ENCODE measurements at regions not wholly inside any gene's neighbourhood (a gene's known extent, or its start where the extent isn't known, plus 50 kb on each side); places are given as distances from the start of the nearest gene placed in this dataset.

GRCh38 chr14:21997300-21997699 is 323.7 kb upstream of the OR4E1 start:
- intact Hi-C loops (cut with micrococcal nuclease; ENCODE audit: unreplicated experiment): loop anchor here (10.0 kb wide), 1 partner anchor 88 kb away; no protein-coding TSS in a partner anchor
- CTCF ChIA-PET: interaction anchor here (0.6 kb wide), 1 partner anchor 25 kb away, joined by 3 read pairs; no protein-coding TSS in a partner anchor
- Histone ChIP-seq H3K4me1 (replicated peaks; ENCODE audit: insufficient read depth) (no peaks in the 10 kb centered on the region), H3K4me3 (no peak overlapping the region), H3K27ac (no peak overlapping the region), H3K9me3 (ENCODE audit: insufficient read depth, low read depth) (no peaks in the 10 kb centered on the region), H3K79me2 (ENCODE audit: low read depth) (no peaks in the 10 kb centered on the region), H3F3A (ENCODE audit: insufficient read depth, low read depth) (no peaks in the 10 kb centered on the region), H3K9me2 (ENCODE audit: insufficient read depth) (no peaks in the 10 kb centered on the region; the same call in 1 of the 2 replicates), H2AFZ (no peak overlapping the region; the same call in 1 of the 2 replicates), H3K4me2 (no peak overlapping the region), H4K20me1 (ENCODE audit: insufficient read depth) (no peaks in the 10 kb centered on the region), H3K27me3 (ENCODE audit: insufficient read depth, low read depth) (no peaks in the 10 kb centered on the region), H3K36me3 (ENCODE audit: low read depth) (no peaks in the 10 kb centered on the region)
- BruUV-seq (replicated peaks): no TSS peak
- TF ChIP-seq CTCF (conservative IDR thresholded peaks at IDR 0.05): no peak; the same call in 1 of the 2 replicates
- TF ChIP-seq EZH2 (IDR thresholded peaks at IDR 0.05; ENCODE audit: low read depth): no peak
- DNase-seq: no peak
- POLR2A ChIA-PET (ENCODE audit: unreplicated experiment): no interaction called here

- Histone ChIP-seq H3F3A (ENCODE audit: insufficient read depth, low read depth) (no peaks in the 10 kb centered on the region), H4K20me1 (ENCODE audit: insufficient read depth) (no peaks in the 10 kb centered on the region), H3K9me2 (ENCODE audit: insufficient read depth) (no peaks in the 10 kb centered on the region; the same call in 1 of the 2 replicates), H3K4me2 (no peak overlapping the region), H3K4me1 (replicated peaks; ENCODE audit: insufficient read depth) (no peaks in the 10 kb centered on the region), H3K79me2 (ENCODE audit: low read depth) (no peaks in the 10 kb centered on the region), H3K27me3 (ENCODE audit: insufficient read depth, low read depth) (no peaks in the 10 kb centered on the region), H3K9me3 (ENCODE audit: insufficient read depth, low read depth) (no peaks in the 10 kb centered on the region), H3K36me3 (ENCODE audit: low read depth) (no peaks in the 10 kb centered on the region), H3K4me3 (no peak overlapping the region), H2AFZ (no peak overlapping the region), H3K27ac (no peak overlapping the region)
- ChIA-PET CTCF (no interaction called here), POLR2A (ENCODE audit: unreplicated experiment) (no interaction called here)
- TF ChIP-seq EZH2 (IDR thresholded peaks at IDR 0.05; ENCODE audit: low read depth) (no peak), CTCF (conservative IDR thresholded peaks at IDR 0.05) (no peak)
- BruUV-seq (replicated peaks): no TSS peak
- intact Hi-C loops (cut with micrococcal nuclease; ENCODE audit: unreplicated experiment): loop anchor here (10.0 kb wide), 1 partner anchor 89 kb away; no protein-coding TSS in a partner anchor
- no peak for DNase-seq
Observed at GRCh38 chr14:21995332-21995731, 321.7 kb upstream of the OR4E1 start.

GRCh38 chr14:21993837-21994236 is 320.2 kb upstream of the OR4E1 start:
- no peaks in the 10 kb centered on the region for H3F3A ChIP-seq (ENCODE audit: insufficient read depth, low read depth)
- no peak overlapping the region for H3K4me3 ChIP-seq
- intact Hi-C loops (cut with micrococcal nuclease; ENCODE audit: unreplicated experiment): loop anchor here (10.0 kb wide), 1 partner anchor 91 kb away; no protein-coding TSS in a partner anchor
- DNase-seq: no peak
- H3K9me2 ChIP-seq (ENCODE audit: insufficient read depth): no peaks in the 10 kb centered on the region; the same call in 1 of the 2 replicates
- POLR2A ChIA-PET (ENCODE audit: unreplicated experiment): interaction anchor here (0.6 kb wide), 1 partner anchor 21 kb away, joined by 22 read pairs; no protein-coding TSS in a partner anchor
- TF ChIP-seq EZH2 (IDR thresholded peaks at IDR 0.05; ENCODE audit: low read depth): no peak
- TF ChIP-seq CTCF (conservative IDR thresholded peaks at IDR 0.05): no peak
- H3K27ac ChIP-seq: no peak overlapping the region
- no peak overlapping the region for H3K4me2 ChIP-seq
- H2AFZ ChIP-seq: no peak overlapping the region
- H3K36me3 ChIP-seq (ENCODE audit: low read depth): no peaks in the 10 kb centered on the region
- no peaks in the 10 kb centered on the region for H3K9me3 ChIP-seq (ENCODE audit: insufficient read depth, low read depth)
- H3K4me1 ChIP-seq (replicated peaks; ENCODE audit: insufficient read depth): no peaks in the 10 kb centered on the region
- H4K20me1 ChIP-seq (ENCODE audit: insufficient read depth): no peaks in the 10 kb centered on the region
- no peaks in the 10 kb centered on the region for H3K27me3 ChIP-seq (ENCODE audit: insufficient read depth, low read depth)
- H3K79me2 ChIP-seq (ENCODE audit: low read depth): no peaks in the 10 kb centered on the region
- CTCF ChIA-PET: no interaction called here
- no TSS peak for BruUV-seq (replicated peaks)

Data from PC-9 (cell line).